Lower leg skin (tissue), 3 donors: ENCODE measurements at regions not wholly inside any gene's neighbourhood (a gene's known extent, or its start where the extent isn't known, plus 50 kb on each side); places are given as distances from the start of the nearest gene placed in this dataset.

Experiments
- CTCF ChIP-seq, 3 donors: fragments of 450-650 bp; IDR thresholded peaks; one replicate each; pipeline ENCODE4 v1.5.1; 2016; ENCODE audit warnings: antibody characterized with exemption in 3 of 3, mild to moderate bottlenecking in 3 of 3, moderate library complexity in 2 of 3
- POLR2A ChIP-seq, 2 donors: fragments of 450-650 bp; IDR thresholded peaks; one replicate each; pipeline ENCODE4 v1.6.1; 2016 to 2017; ENCODE audit warnings: antibody characterized with exemption in 2 of 2, mild to moderate bottlenecking in 1 of 2, moderate library complexity in 1 of 2

DNA sequence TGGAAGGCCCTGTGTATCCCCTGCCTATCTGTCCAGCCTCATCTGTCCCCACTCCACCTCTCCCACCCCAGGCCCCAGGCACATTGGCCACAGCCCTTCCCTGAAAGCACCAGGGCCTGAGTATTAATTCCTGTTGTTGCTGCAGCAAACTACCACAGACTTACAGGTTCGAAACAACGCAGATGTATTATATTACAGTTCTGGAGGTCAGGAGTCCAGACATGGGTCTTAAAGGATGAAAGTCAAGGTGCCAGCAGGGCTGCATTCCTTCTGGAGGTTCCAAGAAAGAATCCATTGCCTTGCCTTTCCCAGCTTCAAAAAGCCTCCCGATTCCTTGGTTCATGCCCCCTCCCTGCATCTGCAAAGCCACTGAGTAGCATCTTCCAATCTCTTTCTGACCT is 78.7 kb upstream of the LAPTM4A start:
- TF ChIP-seq POLR2A (IDR thresholded peaks at IDR 0.05) (no peak), CTCF (IDR thresholded peaks at IDR 0.05) (no peak)
